Dermis microvascular lymphatic vessel endothelial cell (primary cell): ENCODE measurements at regions not wholly inside any gene's neighbourhood (a gene's known extent, or its start where the extent isn't known, plus 50 kb on each side); places are given as distances from the start of the nearest gene placed in this dataset.
A peak's percentile ranks its signal among the peaks of the same experiment; 100 is the strongest.
"Not testable (repeated sequence)": the region's sequence is repeated elsewhere in the genome, so short reads cannot be mapped to it uniquely, and the experiment has no call there.

Source experiments
- DNase-seq, 2 donors: peaks; one replicate each; pipeline versions ENCODE4 v3.0.0 to v3.0.0-alpha.2; 2010; ENCODE audit warnings: low read depth in 2 of 2

- no peak for DNase-seq
These were observed 80.8 kb upstream of the SLC8A3 start for GRCh38 chr14:70269582-70269981.

- DNase-seq: no peak
These were observed 80.0 kb upstream of the SLC8A3 start for GRCh38 chr14:70268760-70269159.

- no peak for DNase-seq
These were observed 77.4 kb upstream of the SLC8A3 start for GRCh38 chr14:70266157-70266556.

GRCh38 chr14:70265422-70265821 is 76.7 kb upstream of the SLC8A3 start:
- no peak for DNase-seq

- DNase-seq: no peak
These were observed 70.7 kb upstream of the SLC8A3 start for GRCh38 chr14:70259420-70259819.

- peak in 1 of 2 donors; percentile 5 for DNase-seq
These were observed 68.8 kb upstream of the SLC8A3 start for GRCh38 chr14:70257526-70257925.

- no peak for DNase-seq
These were observed 67.8 kb upstream of the SLC8A3 start for GRCh38 chr14:70256601-70257000.

- peak in 1 of 2 donors; percentile 0 for DNase-seq
These were observed 66.6 kb upstream of the SLC8A3 start for GRCh38 chr14:70255071-70256057.

GRCh38 chr14:70254476-70254961 is 65.8 kb upstream of the SLC8A3 start:
- peak; percentile 21 to 50 for DNase-seq

- not testable (repeated sequence) for DNase-seq
These were observed 64.8 kb upstream of the SLC8A3 start for GRCh38 chr14:70253547-70253946.

- DNase-seq: no peak
These were observed 56.3 kb upstream of the SLC8A3 start for GRCh38 chr14:70245026-70245425.

GRCh38 chr14:70239802-70240201 is 51.1 kb upstream of the SLC8A3 start:
- no peak for DNase-seq

GRCh38 chr14:70238635-70239034 is 49.9 kb upstream of the SLC8A3 start:
- not testable (repeated sequence) for DNase-seq
